ENCODE measurements at regions not wholly inside any gene's neighbourhood (a gene's known extent, or its start where the extent isn't known, plus 50 kb on each side); places are given as distances from the start of the nearest gene placed in this dataset.
A peak's percentile ranks its signal among the peaks of the same experiment; 100 is the strongest.

- no peaks in the 10 kb centered on the region for H3K27me3 ChIP-seq (ENCODE audit: insufficient read depth, low read length)
- DNase-seq (ENCODE audit: insufficient read length, low spot score, missing footprints), result peak; percentile 11
- peak overlapping the region; percentile 58 for H3K4me3 ChIP-seq (ENCODE audit: insufficient read depth, low read length)
- peak overlapping the region; percentile 81 for H3K4me2 ChIP-seq (ENCODE audit: insufficient read depth, low read length)
- H3K79me2 ChIP-seq (ENCODE audit: insufficient read depth, low read length), result no peaks in the 10 kb centered on the region
- H4K20me1 ChIP-seq (ENCODE audit: insufficient read depth, low read length), result no peaks in the 10 kb centered on the region
- no peak overlapping the region for H3K27ac ChIP-seq (ENCODE audit: low read depth, low read length)
- TF ChIP-seq, protein P1, sequence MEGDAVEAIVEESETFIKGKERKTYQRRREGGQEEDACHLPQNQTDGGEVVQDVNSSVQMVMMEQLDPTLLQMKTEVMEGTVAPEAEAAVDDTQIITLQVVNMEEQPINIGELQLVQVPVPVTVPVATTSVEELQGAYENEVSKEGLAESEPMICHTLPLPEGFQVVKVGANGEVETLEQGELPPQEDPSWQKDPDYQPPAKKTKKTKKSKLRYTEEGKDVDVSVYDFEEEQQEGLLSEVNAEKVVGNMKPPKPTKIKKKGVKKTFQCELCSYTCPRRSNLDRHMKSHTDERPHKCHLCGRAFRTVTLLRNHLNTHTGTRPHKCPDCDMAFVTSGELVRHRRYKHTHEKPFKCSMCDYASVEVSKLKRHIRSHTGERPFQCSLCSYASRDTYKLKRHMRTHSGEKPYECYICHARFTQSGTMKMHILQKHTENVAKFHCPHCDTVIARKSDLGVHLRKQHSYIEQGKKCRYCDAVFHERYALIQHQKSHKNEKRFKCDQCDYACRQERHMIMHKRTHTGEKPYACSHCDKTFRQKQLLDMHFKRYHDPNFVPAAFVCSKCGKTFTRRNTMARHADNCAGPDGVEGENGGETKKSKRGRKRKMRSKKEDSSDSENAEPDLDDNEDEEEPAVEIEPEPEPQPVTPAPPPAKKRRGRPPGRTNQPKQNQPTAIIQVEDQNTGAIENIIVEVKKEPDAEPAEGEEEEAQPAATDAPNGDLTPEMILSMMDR (IDR thresholded peaks at IDR 0.05; ENCODE audit: extremely low read depth, low read depth, low read length), result no peak
- no peaks in the 10 kb centered on the region for H3K36me3 ChIP-seq (ENCODE audit: insufficient read depth, low read length)
- H3K9me3 ChIP-seq (ENCODE audit: low read depth, low read length), result no peaks in the 10 kb centered on the region
- H3K4me1 ChIP-seq (ENCODE audit: insufficient read depth, low read length), result no peaks in the 10 kb centered on the region
- H2AFZ ChIP-seq (ENCODE audit: low read length), result peak overlapping the region; percentile 91
Observed at GRCh38 chr6:141252828-141253608, 879.7 kb upstream of the GJE1 start.

DNA sequence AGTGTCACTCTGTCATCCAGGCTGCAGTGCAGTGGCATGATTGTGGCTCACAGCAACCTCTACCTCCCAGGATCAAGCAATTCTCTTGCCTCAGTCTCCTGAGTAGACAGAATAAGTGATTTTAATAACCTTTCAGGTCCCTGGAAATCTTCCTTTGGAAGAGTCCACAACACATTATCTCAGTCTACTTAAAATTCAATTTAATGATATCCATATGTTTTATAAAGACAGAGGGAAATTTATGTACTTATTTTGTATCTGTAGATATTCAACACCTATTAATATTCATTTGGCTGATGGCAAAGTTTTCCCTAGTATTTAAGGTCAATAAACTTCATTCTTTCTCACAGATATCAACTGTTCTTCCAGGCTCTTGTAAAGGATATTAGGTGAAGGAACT, 881.4 kb upstream of the GJE1 start:
- Histone ChIP-seq H2AFZ (ENCODE audit: low read length) (no peak overlapping the region), H3K4me1 (ENCODE audit: insufficient read depth, low read length) (no peaks in the 10 kb centered on the region), H3K27ac (ENCODE audit: low read depth, low read length) (no peak overlapping the region), H3K9me3 (ENCODE audit: low read depth, low read length) (no peaks in the 10 kb centered on the region), H3K4me2 (ENCODE audit: insufficient read depth, low read length) (no peak overlapping the region), H3K27me3 (ENCODE audit: insufficient read depth, low read length) (no peaks in the 10 kb centered on the region), H3K36me3 (ENCODE audit: insufficient read depth, low read length) (no peaks in the 10 kb centered on the region), H3K4me3 (ENCODE audit: insufficient read depth, low read length) (no peak overlapping the region), H4K20me1 (ENCODE audit: insufficient read depth, low read length) (no peaks in the 10 kb centered on the region), H3K79me2 (ENCODE audit: insufficient read depth, low read length) (no peaks in the 10 kb centered on the region)
- TF ChIP-seq, protein P1 (IDR thresholded peaks at IDR 0.05; ENCODE audit: extremely low read depth, low read depth, low read length), result no peak
- DNase-seq (ENCODE audit: insufficient read length, low spot score, missing footprints), result no peak

GRCh38 chr6:141248021-141248799, 884.5 kb upstream of the GJE1 start:
- H3K4me1 ChIP-seq (ENCODE audit: insufficient read depth, low read length), result no peaks in the 10 kb centered on the region
- no peaks in the 10 kb centered on the region for H3K27me3 ChIP-seq (ENCODE audit: insufficient read depth, low read length)
- H3K27ac ChIP-seq (ENCODE audit: low read depth, low read length), result no peak overlapping the region
- no peaks in the 10 kb centered on the region for H3K36me3 ChIP-seq (ENCODE audit: insufficient read depth, low read length)
- H3K4me2 ChIP-seq (ENCODE audit: insufficient read depth, low read length), result no peak overlapping the region
- no peak overlapping the region for H2AFZ ChIP-seq (ENCODE audit: low read length)
- DNase-seq (ENCODE audit: insufficient read length, low spot score, missing footprints), result no peak
- TF ChIP-seq, protein P1 (IDR thresholded peaks at IDR 0.05; ENCODE audit: extremely low read depth, low read depth, low read length), result no peak
- H3K9me3 ChIP-seq (ENCODE audit: low read depth, low read length), result no peaks in the 10 kb centered on the region
- H3K4me3 ChIP-seq (ENCODE audit: insufficient read depth, low read length), result no peak overlapping the region
- no peaks in the 10 kb centered on the region for H4K20me1 ChIP-seq (ENCODE audit: insufficient read depth, low read length)
- H3K79me2 ChIP-seq (ENCODE audit: insufficient read depth, low read length), result no peaks in the 10 kb centered on the region

DNA sequence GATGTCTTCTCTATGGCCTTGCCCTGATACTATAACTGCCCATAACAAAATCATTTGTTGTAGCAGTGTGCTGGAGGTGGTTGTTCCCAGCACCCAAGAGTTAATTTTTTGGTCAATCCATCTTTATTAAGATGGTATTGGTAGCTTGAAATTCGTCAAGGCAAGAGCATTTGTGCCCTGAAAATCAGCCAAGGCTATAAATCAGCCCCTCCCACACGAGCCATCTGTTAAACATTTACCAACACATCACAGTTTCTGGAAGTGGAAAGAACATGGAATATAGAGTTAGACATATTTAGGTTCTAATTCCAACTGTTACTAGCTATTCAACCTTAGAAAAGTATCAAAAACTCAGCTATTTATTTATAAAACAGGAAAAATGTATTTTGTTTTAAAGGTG, 888.4 kb upstream of the GJE1 start:
- H3K27me3 ChIP-seq (ENCODE audit: insufficient read depth, low read length), result no peaks in the 10 kb centered on the region
- no peaks in the 10 kb centered on the region for H3K4me1 ChIP-seq (ENCODE audit: insufficient read depth, low read length)
- H3K9me3 ChIP-seq (ENCODE audit: low read depth, low read length), result no peaks in the 10 kb centered on the region
- no peaks in the 10 kb centered on the region for H4K20me1 ChIP-seq (ENCODE audit: insufficient read depth, low read length)
- H3K4me2 ChIP-seq (ENCODE audit: insufficient read depth, low read length), result no peak overlapping the region
- H3K27ac ChIP-seq (ENCODE audit: low read depth, low read length), result no peak overlapping the region
- no peak for DNase-seq (ENCODE audit: insufficient read length, low spot score, missing footprints)
- no peaks in the 10 kb centered on the region for H3K79me2 ChIP-seq (ENCODE audit: insufficient read depth, low read length)
- peak overlapping the region; percentile 45 for H2AFZ ChIP-seq (ENCODE audit: low read length)
- H3K36me3 ChIP-seq (ENCODE audit: insufficient read depth, low read length), result no peaks in the 10 kb centered on the region
- no peak overlapping the region for H3K4me3 ChIP-seq (ENCODE audit: insufficient read depth, low read length)
- TF ChIP-seq, protein P1 (IDR thresholded peaks at IDR 0.05; ENCODE audit: extremely low read depth, low read depth, low read length), result no peak
